HCT116 (cell line): ENCODE measurements at regions not wholly inside any gene's neighbourhood (a gene's known extent, or its start where the extent isn't known, plus 50 kb on each side); places are given as distances from the start of the nearest gene placed in this dataset.

ENCODE experiments used
- ATAC-seq: fragments of 200-7000 bp; cut with Tn5 transposase; 2 replicates; pipeline ENCODE4 v1.9.1; 2020; ENCODE audit warnings: mild to moderate bottlenecking, moderate library complexity
- BruUV-seq: library from RNA; stranded (reverse); fragments of 400-500 nt; replicated peaks from 2 replicates; lab custom pipeline; 2021; lab: Mats Ljungman, UMichigan
- CTCF ChIA-PET: fragments of 300-600 bp; sonication (Branson Sonifier 250); formaldehyde crosslinking; loops from one replicate; lab custom pipeline; 2021; ENCODE audit warnings: antibody characterized with exemption; lab: Charles Lee
- POLR2A ChIA-PET: fragments of 300-600, 350-600 bp; sonication (Branson Sonifier 250); formaldehyde crosslinking; loops from one replicate; lab custom pipeline; 2021; ENCODE audit warnings: antibody characterized with exemption; lab: Charles Lee
- RAD21 ChIA-PET, 2 experiments: fragments of 300-600 bp; sonication (Branson Sonifier 250); formaldehyde crosslinking; loops; one replicate each; lab custom pipeline; 2023; ENCODE audit warnings: low total read pairs in 2 of 2; ENCODE audit not compliant: uncharacterized antibody in 2 of 2, unreplicated experiment in 2 of 2, low non-redundant PET in 1 of 2; lab: Charles Lee
- DNase-seq: peaks from one replicate; pipeline ENCODE4 v3.0.0-alpha.2; 2010; ENCODE audit warnings: low read depth, low spot score
- H2AFZ ChIP-seq: fragments of 200-600 bp; shearing (Covaris generic), sonication (generic); 2 replicates; pipeline ENCODE4 v1.6.1; 2017; ENCODE audit warnings: low read depth, mixed run types, mixed read lengths, antibody characterized with exemption, low read length; ENCODE audit not compliant: poor library complexity, severe bottlenecking
- H3K27ac ChIP-seq: 2 replicates; pipeline ENCODE4 v1.5.1; 2012; ENCODE audit warnings: low read depth, low read length
- H3K27me3 ChIP-seq: fragments of 200-600 bp; sonication (generic); 2 replicates; pipeline ENCODE4 v1.6.1; 2016; ENCODE audit warnings: mixed run types, low read length, mixed read lengths; ENCODE audit not compliant: insufficient read depth
- H3K36me3 ChIP-seq, 2 experiments: fragments of 200-500 bp in 1 of 2; fragments of 200-600 bp in 1 of 2; sonication (Bioruptor generic) in 1 of 2; sonication (generic) in 1 of 2; 2 replicates each; pipeline versions ENCODE4 v1.5.1 to v1.6.1; 2014 to 2016; ENCODE audit warnings: low read length in 2 of 2, inconsistent platforms in 1 of 2, mixed read lengths in 1 of 2, mixed run types in 1 of 2; ENCODE audit not compliant: insufficient read depth in 2 of 2, control insufficient read depth in 1 of 2
- H3K4me1 ChIP-seq, 2 experiments: fragments of 200-600 bp in 1 of 2; sonication (generic) in 1 of 2; 2 replicates each; pipeline versions ENCODE4 v1.5.1 to v1.6.1; 2012 to 2017; ENCODE audit warnings: low read length in 2 of 2, inconsistent platforms in 1 of 2, mild to moderate bottlenecking in 1 of 2, mixed read lengths in 1 of 2, mixed run types in 1 of 2, moderate library complexity in 1 of 2; ENCODE audit not compliant: insufficient read depth in 2 of 2, control insufficient read depth in 1 of 2
- H3K4me2 ChIP-seq: fragments of 200-600 bp; sonication (generic); 2 replicates; pipeline ENCODE4 v1.6.1; 2017; ENCODE audit warnings: mixed run types, low read length, mixed read lengths
- H3K4me3 ChIP-seq, 2 experiments: fragments of 200-600 bp in 1 of 2; sonication (generic) in 1 of 2; replicated peaks in 1 of 2; 2 replicates each; pipeline ENCODE4 v1.5.1; 2011 to 2016; ENCODE audit warnings: low read length in 2 of 2, control low read depth in 1 of 2, low read depth in 1 of 2, mild to moderate bottlenecking in 1 of 2, mixed read lengths in 1 of 2, mixed run types in 1 of 2
- H3K79me2 ChIP-seq: fragments of 200-600 bp; sonication (generic); 2 replicates; pipeline ENCODE4 v1.6.1; 2017; ENCODE audit warnings: mild to moderate bottlenecking, mixed run types, low read length, moderate library complexity, mixed read lengths; ENCODE audit not compliant: insufficient read depth
- H3K9ac ChIP-seq: fragments of 200-600 bp; sonication (generic); 2 replicates; pipeline ENCODE4 v1.6.1; 2016; ENCODE audit warnings: low read length, mixed read lengths
- H3K9me2 ChIP-seq: fragments of 200-600 bp; sonication (generic), shearing (Covaris generic); 2 replicates; pipeline ENCODE4 v1.6.1; 2017; ENCODE audit warnings: mixed run types, mild to moderate bottlenecking, moderate library complexity; ENCODE audit not compliant: insufficient read depth
- H3K9me3 ChIP-seq, 2 experiments: fragments of 200-500 bp in 1 of 2; fragments of 200-600 bp in 1 of 2; sonication (Bioruptor generic) in 1 of 2; sonication (generic) in 1 of 2; 2 replicates each; pipeline ENCODE4 v1.6.1; 2014 to 2017; ENCODE audit warnings: low read length in 2 of 2, mixed read lengths in 2 of 2, inconsistent platforms in 1 of 2, low read depth in 1 of 2, mild to moderate bottlenecking in 1 of 2, mixed run types in 1 of 2, moderate library complexity in 1 of 2; ENCODE audit not compliant: control insufficient read depth in 1 of 2, insufficient read depth in 1 of 2
- H4K20me1 ChIP-seq: fragments of 200-600 bp; sonication (generic), shearing (Covaris generic); 2 replicates; pipeline ENCODE4 v1.6.1; 2017; ENCODE audit warnings: mixed run types, mild to moderate bottlenecking, moderate library complexity; ENCODE audit not compliant: insufficient read depth
- ATF3 ChIP-seq: IDR thresholded peaks from 2 replicates; pipeline ENCODE4 v1.6.1; 2012
- CBX3 ChIP-seq: IDR thresholded peaks from 2 replicates; pipeline ENCODE4 v1.6.1; 2012; ENCODE audit warnings: low read depth
- CTCF ChIP-seq, 3 experiments: fragments of 200-600 bp in 1 of 3; sonication (generic) in 1 of 3; IDR thresholded peaks in 2 of 3; conservative IDR thresholded peaks in 1 of 3; 2 replicates each; pipeline ENCODE4 v1.5.1; 2012 to 2017; ENCODE audit warnings: low read depth in 2 of 3, low read length in 2 of 3, antibody characterized with exemption in 1 of 3, borderline replicate concordance in 1 of 3, control low read depth in 1 of 3, mild to moderate bottlenecking in 1 of 3, mixed read lengths in 1 of 3, mixed run types in 1 of 3, moderate library complexity in 1 of 3; ENCODE audit not compliant: insufficient read depth in 1 of 3
- EGR1 ChIP-seq: IDR thresholded peaks from 2 replicates; pipeline ENCODE4 v1.6.1; 2012; ENCODE audit warnings: low read depth
- EZH2 ChIP-seq: fragments of 200-600 bp; sonication (generic); IDR thresholded peaks from 2 replicates; pipeline ENCODE4 v1.6.1; 2017; ENCODE audit warnings: antibody characterized with exemption, mixed run types
- EZH2phosphoT487 ChIP-seq: fragments of 200-600 bp; IDR thresholded peaks from 2 replicates; pipeline ENCODE4 v1.6.1; 2018; ENCODE audit warnings: antibody characterized with exemption, borderline replicate concordance
- FOSL1 ChIP-seq: IDR thresholded peaks from 2 replicates; pipeline ENCODE4 v1.6.1; 2012; ENCODE audit warnings: low read depth
- MAX ChIP-seq: IDR thresholded peaks from 2 replicates; pipeline ENCODE4 v1.6.1; 2012
- POLR2A ChIP-seq: IDR thresholded peaks from 2 replicates; pipeline ENCODE4 v1.7.0; 2011; ENCODE audit warnings: borderline replicate concordance; ENCODE audit not compliant: insufficient read depth, insufficient read length; ENCODE audit errors: extremely low read depth
- POLR2AphosphoS5 ChIP-seq: IDR thresholded peaks from 2 replicates; pipeline ENCODE4 v1.6.1; 2011; ENCODE audit warnings: mild to moderate bottlenecking, low read depth, low read length, moderate library complexity
- SP1 ChIP-seq: IDR thresholded peaks from 2 replicates; pipeline ENCODE4 v1.6.1; 2012; ENCODE audit warnings: low read depth
- SRF ChIP-seq: IDR thresholded peaks from 2 replicates; pipeline ENCODE4 v1.6.1; 2012; ENCODE audit warnings: low read depth
- YY1 ChIP-seq: IDR thresholded peaks from 2 replicates; pipeline ENCODE4 v1.6.1; 2011; ENCODE audit warnings: low read length, low read depth, moderate library complexity, mild to moderate bottlenecking; ENCODE audit not compliant: insufficient replicate concordance; ENCODE audit errors: extremely low read depth
- ZBTB33 ChIP-seq: IDR thresholded peaks from 2 replicates; pipeline ENCODE4 v1.6.1; 2011; ENCODE audit warnings: mild to moderate bottlenecking, low read length, moderate library complexity; ENCODE audit not compliant: insufficient replicate concordance; ENCODE audit errors: extremely low read depth
- ZFX ChIP-seq: fragments of 450-650 bp; IDR thresholded peaks from 2 replicates; pipeline ENCODE4 v1.6.1; 2017
- ZNF274 ChIP-seq: fragments of 200-500 bp; sonication (Bioruptor generic); IDR thresholded peaks from 2 replicates; pipeline ENCODE4 v1.6.1; 2014; ENCODE audit warnings: mild to moderate bottlenecking, low read depth, low read length, inconsistent platforms
- intact Hi-C: fragments of 100-400 bp; cut with micrococcal nuclease; formaldehyde crosslinking; loops from 2 replicates; pipeline ENCODE4 v1.10.0; 2022

GRCh38 chrY:12459965-12460364 is 241.1 kb upstream of the USP9Y start:
- Histone ChIP-seq H2AFZ (no peak overlapping the region), H3K4me3 (no peak overlapping the region), H3K36me3 (no peaks in the 10 kb centered on the region), H3K4me2 (no peak overlapping the region), H3K27ac (no peak overlapping the region), H3K9ac (no peak overlapping the region), H3K9me3 (no peaks in the 10 kb centered on the region), H3K27me3 (no peaks in the 10 kb centered on the region), H3K79me2 (no peaks in the 10 kb centered on the region), H3K9me2 (no peaks in the 10 kb centered on the region), H3K4me1 (no peaks in the 10 kb centered on the region), H4K20me1 (no peaks in the 10 kb centered on the region)
- TF ChIP-seq ZNF274 (no peak), SRF (no peak), EGR1 (no peak), ZFX (no peak), EZH2phosphoT487 (no peak), EZH2 (no peak), ATF3 (no peak), POLR2A (no peak), MAX (no peak), ZBTB33 (no peak), CBX3 (no peak), POLR2AphosphoS5 (no peak), CTCF (IDR thresholded peaks at IDR 0.05 in 2 of 3, conservative IDR thresholded peaks at IDR 0.05 in 1 of 3; ENCODE audit: borderline replicate concordance in 1 of 3, insufficient read depth in 1 of 3, low read depth in 2 of 3, low read length in 2 of 3) (no peak), SP1 (no peak), FOSL1 (no peak), YY1 (no peak)
- BruUV-seq, result no TSS peak
- no peak for DNase-seq
- POLR2A ChIA-PET, result no interaction called here
- intact Hi-C loops, result no loop called here
- RAD21 ChIA-PET, result no interaction called here
- CTCF ChIA-PET, result no interaction called here
- ATAC-seq, result no peak
